ENCODE measurements at regions not wholly inside any gene's neighbourhood (a gene's known extent, or its start where the extent isn't known, plus 50 kb on each side); places are given as distances from the start of the nearest gene placed in this dataset.

- ChIA-PET POLR2A (ENCODE audit: unreplicated experiment) (no interaction called here), CTCF (no interaction called here)
- DNase-seq = no peak
- Histone ChIP-seq H3K9me3 (ENCODE audit: insufficient read depth, low read depth) (no peaks in the 10 kb centered on the region), H3K79me2 (ENCODE audit: low read depth) (no peaks in the 10 kb centered on the region), H3K27ac (no peak overlapping the region), H3K4me3 (no peak overlapping the region), H3K4me2 (no peak overlapping the region), H3K4me1 (replicated peaks; ENCODE audit: insufficient read depth) (no peaks in the 10 kb centered on the region), H4K20me1 (ENCODE audit: insufficient read depth) (no peaks in the 10 kb centered on the region), H3K9me2 (ENCODE audit: insufficient read depth) (no peaks in the 10 kb centered on the region), H2AFZ (no peak overlapping the region), H3F3A (ENCODE audit: insufficient read depth, low read depth) (no peaks in the 10 kb centered on the region), H3K27me3 (ENCODE audit: insufficient read depth, low read depth) (peaks cover 33% of the 10 kb centered on the region), H3K36me3 (ENCODE audit: low read depth) (no peaks in the 10 kb centered on the region)
- intact Hi-C loops (cut with micrococcal nuclease; ENCODE audit: unreplicated experiment) = no loop called here
- no peak for TF ChIP-seq CTCF (conservative IDR thresholded peaks at IDR 0.05)
- TF ChIP-seq EZH2 (IDR thresholded peaks at IDR 0.05; ENCODE audit: low read depth) = no peak
- no TSS peak for BruUV-seq (replicated peaks)
These were observed 77.5 kb upstream of the CPHXL start for GRCh38 chr16:75803753-75804152.

- intact Hi-C loops (cut with micrococcal nuclease; ENCODE audit: unreplicated experiment) = no loop called here
- Histone ChIP-seq H3K79me2 (ENCODE audit: low read depth) (no peaks in the 10 kb centered on the region), H3K4me3 (no peak overlapping the region), H3K9me2 (ENCODE audit: insufficient read depth) (no peaks in the 10 kb centered on the region), H3K36me3 (ENCODE audit: low read depth) (no peaks in the 10 kb centered on the region), H4K20me1 (ENCODE audit: insufficient read depth) (no peaks in the 10 kb centered on the region), H3K9me3 (ENCODE audit: insufficient read depth, low read depth) (no peaks in the 10 kb centered on the region), H3K27ac (no peak overlapping the region), H3K27me3 (ENCODE audit: insufficient read depth, low read depth) (peaks cover 35% of the 10 kb centered on the region), H2AFZ (no peak overlapping the region), H3F3A (ENCODE audit: insufficient read depth, low read depth) (no peaks in the 10 kb centered on the region), H3K4me1 (replicated peaks; ENCODE audit: insufficient read depth) (no peaks in the 10 kb centered on the region), H3K4me2 (no peak overlapping the region)
- CTCF ChIA-PET = no interaction called here
- POLR2A ChIA-PET (ENCODE audit: unreplicated experiment) = no interaction called here
- no TSS peak for BruUV-seq (replicated peaks)
- DNase-seq = no peak
- no peak for TF ChIP-seq EZH2 (IDR thresholded peaks at IDR 0.05; ENCODE audit: low read depth)
These were observed 78.1 kb upstream of the CPHXL start for GRCh38 chr16:75804368-75804767.

GRCh38 chr16:75805946-75806345 lies 79.7 kb upstream of the CPHXL start:
- no peaks in the 10 kb centered on the region for H4K20me1 ChIP-seq (ENCODE audit: insufficient read depth)
- H3K27me3 ChIP-seq (ENCODE audit: insufficient read depth, low read depth) = peaks cover 50% of the 10 kb centered on the region
- H3K79me2 ChIP-seq (ENCODE audit: low read depth) = no peaks in the 10 kb centered on the region
- BruUV-seq (replicated peaks) = no TSS peak
- TF ChIP-seq CTCF (conservative IDR thresholded peaks at IDR 0.05) (no peak), EZH2 (IDR thresholded peaks at IDR 0.05; ENCODE audit: low read depth) (no peak)
- CTCF ChIA-PET = no interaction called here
- H3F3A ChIP-seq (ENCODE audit: insufficient read depth, low read depth) = no peaks in the 10 kb centered on the region
- no peaks in the 10 kb centered on the region for H3K9me3 ChIP-seq (ENCODE audit: insufficient read depth, low read depth)
- no peak overlapping the region for H2AFZ ChIP-seq
- H3K27ac ChIP-seq = no peak overlapping the region
- H3K36me3 ChIP-seq (ENCODE audit: low read depth) = no peaks in the 10 kb centered on the region
- intact Hi-C loops (cut with micrococcal nuclease; ENCODE audit: unreplicated experiment) = no loop called here
- POLR2A ChIA-PET (ENCODE audit: unreplicated experiment) = no interaction called here
- no peak overlapping the region for H3K4me3 ChIP-seq
- no peak for DNase-seq
- H3K9me2 ChIP-seq (ENCODE audit: insufficient read depth) = no peaks in the 10 kb centered on the region
- no peaks in the 10 kb centered on the region for H3K4me1 ChIP-seq (replicated peaks; ENCODE audit: insufficient read depth)
- no peak overlapping the region for H3K4me2 ChIP-seq

GRCh38 chr16:75806487-75806886 lies 80.2 kb upstream of the CPHXL start:
- H3K4me1 ChIP-seq (replicated peaks; ENCODE audit: insufficient read depth) = no peaks in the 10 kb centered on the region
- H3K4me3 ChIP-seq = no peak overlapping the region
- no peak for TF ChIP-seq CTCF (conservative IDR thresholded peaks at IDR 0.05)
- 0 out of 2 replicates have a peak, but pooled peaks have one; percentile 58 for TF ChIP-seq EZH2 (IDR thresholded peaks at IDR 0.05; ENCODE audit: low read depth)
- no peaks in the 10 kb centered on the region for H3K9me2 ChIP-seq (ENCODE audit: insufficient read depth)
- H3K9me3 ChIP-seq (ENCODE audit: insufficient read depth, low read depth) = no peaks in the 10 kb centered on the region
- CTCF ChIA-PET = no interaction called here
- no peaks in the 10 kb centered on the region for H3K79me2 ChIP-seq (ENCODE audit: low read depth)
- intact Hi-C loops (cut with micrococcal nuclease; ENCODE audit: unreplicated experiment) = no loop called here
- no peak for DNase-seq
- no peak overlapping the region for H3K27ac ChIP-seq
- H2AFZ ChIP-seq = no peak overlapping the region
- no peak overlapping the region for H3K4me2 ChIP-seq
- no peaks in the 10 kb centered on the region for H3F3A ChIP-seq (ENCODE audit: insufficient read depth, low read depth)
- no peaks in the 10 kb centered on the region for H3K36me3 ChIP-seq (ENCODE audit: low read depth)
- H3K27me3 ChIP-seq (ENCODE audit: insufficient read depth, low read depth) = peaks cover 56% of the 10 kb centered on the region
- BruUV-seq (replicated peaks) = no TSS peak
- no peaks in the 10 kb centered on the region for H4K20me1 ChIP-seq (ENCODE audit: insufficient read depth)
- POLR2A ChIA-PET (ENCODE audit: unreplicated experiment) = no interaction called here
